ENCODE measurements at regions not wholly inside any gene's neighbourhood (a gene's known extent, or its start where the extent isn't known, plus 50 kb on each side); places are given as distances from the start of the nearest gene placed in this dataset.
"Not testable (repeated sequence)": the region's sequence is repeated elsewhere in the genome, so short reads cannot be mapped to it uniquely, and the experiment has no call there.

DNA sequence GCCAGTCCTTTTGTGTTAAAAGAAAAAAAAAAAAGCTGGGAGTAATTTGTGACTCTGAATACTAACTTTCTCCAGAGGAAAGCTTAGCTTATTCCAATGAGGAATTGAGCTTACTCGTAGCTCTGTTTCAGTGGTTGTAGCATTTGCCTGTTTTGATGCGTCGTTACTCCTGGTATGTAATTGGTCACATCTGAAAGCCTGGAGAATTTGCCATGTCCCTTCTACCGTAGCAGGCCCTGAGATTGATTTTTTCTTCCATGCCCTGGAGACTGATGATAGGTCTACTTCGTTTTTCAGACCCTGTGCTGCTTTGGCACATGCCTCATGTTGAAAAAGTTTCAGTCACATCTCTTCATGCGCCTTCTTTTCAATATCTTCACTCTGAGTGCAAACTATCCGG lies 1103.0 kb downstream of the PLA2G4A start:
- no peaks in the 10 kb centered on the region for H3K27me3 ChIP-seq (ENCODE audit: insufficient read depth, low read length)
- no peak overlapping the region for H3K4me3 ChIP-seq (ENCODE audit: low read length)
- H3K9me3 ChIP-seq (ENCODE audit: insufficient read depth, low read depth, low read length) = no peaks in the 10 kb centered on the region
- H3K4me1 ChIP-seq (ENCODE audit: insufficient read depth, low read length) = peaks cover 15% of the 10 kb centered on the region
- no peak overlapping the region for H3K27ac ChIP-seq (ENCODE audit: low read depth, low read length)
- no peaks in the 10 kb centered on the region for H3K36me3 ChIP-seq (ENCODE audit: insufficient read depth, low read length)
- 76% methylated on average over 7 of the region's 7 CpGs for WGBS
- no peak overlapping the region for H3K9ac ChIP-seq (ENCODE audit: low read depth, low read length)

- H3K4me1 ChIP-seq (ENCODE audit: insufficient read depth, low read length) = peaks cover 11% of the 10 kb centered on the region
- no peaks in the 10 kb centered on the region for H3K36me3 ChIP-seq (ENCODE audit: insufficient read depth, low read length)
- H3K27me3 ChIP-seq (ENCODE audit: insufficient read depth, low read length) = no peaks in the 10 kb centered on the region
- H3K9ac ChIP-seq (ENCODE audit: low read depth, low read length) = no peak overlapping the region
- no peaks in the 10 kb centered on the region for H3K9me3 ChIP-seq (ENCODE audit: insufficient read depth, low read depth, low read length)
- no peak overlapping the region for H3K27ac ChIP-seq (ENCODE audit: low read depth, low read length)
- WGBS = 94% methylated on average over 2 of the region's 3 CpGs
- no peak overlapping the region for H3K4me3 ChIP-seq (ENCODE audit: low read length)
Measured at GRCh38 chr1:187933562-187934419, 1105.0 kb downstream of the PLA2G4A start.

- WGBS = 90% methylated on average over 1 of the region's 1 CpG
- Histone ChIP-seq H3K9me3 (ENCODE audit: insufficient read depth, low read depth, low read length) (no peaks in the 10 kb centered on the region), H3K4me1 (ENCODE audit: insufficient read depth, low read length) (no peaks in the 10 kb centered on the region), H3K27me3 (ENCODE audit: insufficient read depth, low read length) (no peaks in the 10 kb centered on the region), H3K27ac (ENCODE audit: low read depth, low read length) (no peak overlapping the region), H3K9ac (ENCODE audit: low read depth, low read length) (no peak overlapping the region), H3K36me3 (ENCODE audit: insufficient read depth, low read length) (no peaks in the 10 kb centered on the region), H3K4me3 (ENCODE audit: low read length) (no peak overlapping the region)
Measured at GRCh38 chr1:187936667-187937066, 1107.9 kb downstream of the PLA2G4A start.

GRCh38 chr1:187938092-187938491 lies 1109.3 kb downstream of the PLA2G4A start:
- no peaks in the 10 kb centered on the region for H3K36me3 ChIP-seq (ENCODE audit: insufficient read depth, low read length)
- no peaks in the 10 kb centered on the region for H3K27me3 ChIP-seq (ENCODE audit: insufficient read depth, low read length)
- no peak overlapping the region for H3K27ac ChIP-seq (ENCODE audit: low read depth, low read length)
- H3K4me1 ChIP-seq (ENCODE audit: insufficient read depth, low read length) = 0 out of 2 replicates have a peak, but pooled peaks cover 2% of the 10 kb centered on the region
- no CpG with 5 or more reads among the region's 2 CpGs for WGBS
- no peak overlapping the region for H3K4me3 ChIP-seq (ENCODE audit: low read length)
- H3K9ac ChIP-seq (ENCODE audit: low read depth, low read length) = no peak overlapping the region
- no peaks in the 10 kb centered on the region for H3K9me3 ChIP-seq (ENCODE audit: insufficient read depth, low read depth, low read length)

GRCh38 chr1:187942986-187943385 lies 1114.2 kb downstream of the PLA2G4A start:
- WGBS = 92% methylated on average over 4 of the region's 4 CpGs

DNA sequence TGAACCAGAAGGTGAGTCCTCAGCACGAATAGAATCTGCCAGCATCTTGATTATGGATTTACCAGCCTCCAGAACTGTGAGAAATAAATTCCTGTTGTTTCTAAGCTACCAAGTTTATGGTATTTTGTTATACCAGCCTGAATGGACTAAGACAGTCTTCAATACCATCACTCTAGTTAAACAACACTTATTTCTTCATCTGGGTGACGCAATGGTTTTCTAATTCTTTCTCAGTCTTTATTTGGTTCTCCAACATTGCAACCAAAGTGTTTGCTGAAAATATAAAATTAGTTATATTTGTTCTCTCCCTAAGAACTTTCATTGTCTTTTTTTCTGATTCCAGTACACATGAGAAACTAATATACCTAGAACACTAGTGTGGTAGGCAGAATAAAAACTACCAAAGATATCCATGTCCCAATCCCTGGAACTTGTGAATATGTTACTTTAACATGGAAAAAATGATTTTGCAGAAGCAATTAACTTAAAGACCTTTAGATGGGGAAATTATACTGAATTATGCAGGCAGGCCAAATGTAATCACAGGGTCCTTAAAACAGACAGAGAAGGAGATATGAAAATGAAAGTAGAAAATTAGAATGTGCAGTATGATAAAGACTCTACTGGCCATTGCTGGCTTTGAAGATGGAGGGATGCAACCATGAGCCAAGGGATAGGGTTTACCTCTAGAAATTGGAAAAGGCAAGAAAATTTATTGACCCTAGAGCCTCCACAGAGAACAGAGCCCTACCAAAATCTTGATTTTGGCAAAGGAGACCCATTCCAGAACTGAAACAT lies 1115.1 kb downstream of the PLA2G4A start:
- H3K27ac ChIP-seq (ENCODE audit: low read depth, low read length) = no peak overlapping the region
- H3K4me3 ChIP-seq (ENCODE audit: low read length) = no peak overlapping the region
- WGBS = 50% methylated on average over 2 of the region's 2 CpGs
- H3K4me1 ChIP-seq (ENCODE audit: insufficient read depth, low read length) = 0 out of 2 replicates have a peak, but pooled peaks cover 6% of the 10 kb centered on the region
- H3K36me3 ChIP-seq (ENCODE audit: insufficient read depth, low read length) = no peaks in the 10 kb centered on the region
- no peak overlapping the region for H3K9ac ChIP-seq (ENCODE audit: low read depth, low read length)
- H3K27me3 ChIP-seq (ENCODE audit: insufficient read depth, low read length) = no peaks in the 10 kb centered on the region
- H3K9me3 ChIP-seq (ENCODE audit: insufficient read depth, low read depth, low read length) = peaks cover 18% of the 10 kb centered on the region

More at GRCh38 chr1:187942986-187943385, 1114.2 kb downstream of the PLA2G4A start:
- Histone ChIP-seq H3K27ac (ENCODE audit: low read depth, low read length) (no peak overlapping the region), H3K27me3 (ENCODE audit: insufficient read depth, low read length) (no peaks in the 10 kb centered on the region), H3K36me3 (ENCODE audit: insufficient read depth, low read length) (no peaks in the 10 kb centered on the region), H3K4me1 (ENCODE audit: insufficient read depth, low read length) (0 out of 2 replicates have a peak, but pooled peaks cover 6% of the 10 kb centered on the region), H3K9me3 (ENCODE audit: insufficient read depth, low read depth, low read length) (peaks cover 18% of the 10 kb centered on the region), H3K4me3 (ENCODE audit: low read length) (no peak overlapping the region), H3K9ac (ENCODE audit: low read depth, low read length) (no peak overlapping the region)

GRCh38 chr1:187946661-187947060 lies 1117.9 kb downstream of the PLA2G4A start:
- whole genome bisulfite sequencing = 96% methylated on average over 3 of the region's 3 CpGs
- not testable (repeated sequence) for H3K27ac ChIP-seq (ENCODE audit: low read depth, low read length); H3K27me3 ChIP-seq (ENCODE audit: insufficient read depth, low read length); H3K9ac ChIP-seq (ENCODE audit: low read depth, low read length); H3K36me3 ChIP-seq (ENCODE audit: insufficient read depth, low read length); H3K4me1 ChIP-seq (ENCODE audit: insufficient read depth, low read length); H3K4me3 ChIP-seq (ENCODE audit: low read length)
- peaks cover 21% of the 10 kb centered on the region for H3K9me3 ChIP-seq (ENCODE audit: insufficient read depth, low read depth, low read length)

DNA sequence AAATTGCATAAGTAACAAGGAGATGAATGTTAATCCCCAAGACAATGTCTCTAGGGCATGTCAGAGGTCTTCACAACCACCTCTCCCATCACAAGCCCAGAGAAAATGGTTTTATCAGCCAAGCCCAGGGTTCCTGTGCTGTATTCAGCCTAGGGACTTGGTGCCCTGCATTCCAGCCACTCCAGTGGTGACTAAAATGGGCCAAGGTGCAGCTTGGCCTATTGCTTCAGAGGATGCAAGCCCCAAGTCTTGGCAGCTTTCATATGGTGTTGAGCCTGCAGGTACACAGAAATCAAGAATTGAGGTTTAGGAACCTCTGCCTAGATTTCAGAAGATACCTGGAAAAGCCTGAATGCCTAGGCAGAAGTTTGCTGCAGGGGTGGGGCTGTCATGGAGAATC lies 1118.6 kb downstream of the PLA2G4A start:
- no peak overlapping the region for H3K9ac ChIP-seq (ENCODE audit: low read depth, low read length)
- H3K4me1 ChIP-seq (ENCODE audit: insufficient read depth, low read length) = 0 out of 2 replicates have a peak, but pooled peaks cover 6% of the 10 kb centered on the region
- no peak overlapping the region for H3K27ac ChIP-seq (ENCODE audit: low read depth, low read length)
- peaks cover 27% of the 10 kb centered on the region for H3K9me3 ChIP-seq (ENCODE audit: insufficient read depth, low read depth, low read length)
- no peak overlapping the region for H3K4me3 ChIP-seq (ENCODE audit: low read length)
- H3K27me3 ChIP-seq (ENCODE audit: insufficient read depth, low read length) = no peaks in the 10 kb centered on the region
- H3K36me3 ChIP-seq (ENCODE audit: insufficient read depth, low read length) = no peaks in the 10 kb centered on the region

- Histone ChIP-seq H3K4me1 (ENCODE audit: insufficient read depth, low read length) (0 out of 2 replicates have a peak, but pooled peaks cover 2% of the 10 kb centered on the region), H3K4me3 (ENCODE audit: low read length) (no peak overlapping the region), H3K36me3 (ENCODE audit: insufficient read depth, low read length) (no peaks in the 10 kb centered on the region), H3K9ac (ENCODE audit: low read depth, low read length) (no peak overlapping the region), H3K27ac (ENCODE audit: low read depth, low read length) (no peak overlapping the region), H3K9me3 (ENCODE audit: insufficient read depth, low read depth, low read length) (peaks cover 34% of the 10 kb centered on the region), H3K27me3 (ENCODE audit: insufficient read depth, low read length) (no peaks in the 10 kb centered on the region)
- 95% methylated on average over 1 of the region's 1 CpG for WGBS
Measured at GRCh38 chr1:187948170-187948794, 1119.5 kb downstream of the PLA2G4A start.

- WGBS = no CpG with 5 or more reads among the region's 1 CpG
Measured at GRCh38 chr1:187949567-187949966, 1120.8 kb downstream of the PLA2G4A start.

GRCh38 chr1:187951817-187952216 lies 1123.1 kb downstream of the PLA2G4A start:
- Histone ChIP-seq H3K4me1 (ENCODE audit: insufficient read depth, low read length) (no peaks in the 10 kb centered on the region), H3K9me3 (ENCODE audit: insufficient read depth, low read depth, low read length) (peaks cover 19% of the 10 kb centered on the region), H3K9ac (ENCODE audit: low read depth, low read length) (no peak overlapping the region), H3K4me3 (ENCODE audit: low read length) (no peak overlapping the region), H3K27ac (ENCODE audit: low read depth, low read length) (no peak overlapping the region), H3K36me3 (ENCODE audit: insufficient read depth, low read length) (no peaks in the 10 kb centered on the region), H3K27me3 (ENCODE audit: insufficient read depth, low read length) (no peaks in the 10 kb centered on the region)

More at GRCh38 chr1:187949567-187949966, 1120.8 kb downstream of the PLA2G4A start:
- Histone ChIP-seq H3K27ac (ENCODE audit: low read depth, low read length) (no peak overlapping the region), H3K4me1 (ENCODE audit: insufficient read depth, low read length) (no peaks in the 10 kb centered on the region), H3K9ac (ENCODE audit: low read depth, low read length) (no peak overlapping the region), H3K27me3 (ENCODE audit: insufficient read depth, low read length) (no peaks in the 10 kb centered on the region), H3K4me3 (ENCODE audit: low read length) (no peak overlapping the region), H3K9me3 (ENCODE audit: insufficient read depth, low read depth, low read length) (peaks cover 31% of the 10 kb centered on the region), H3K36me3 (ENCODE audit: insufficient read depth, low read length) (no peaks in the 10 kb centered on the region)

Measured in HUES64 (cell line).